ENCODE measurements at regions not wholly inside any gene's neighbourhood (a gene's known extent, or its start where the extent isn't known, plus 50 kb on each side); places are given as distances from the start of the nearest gene placed in this dataset.

DNA sequence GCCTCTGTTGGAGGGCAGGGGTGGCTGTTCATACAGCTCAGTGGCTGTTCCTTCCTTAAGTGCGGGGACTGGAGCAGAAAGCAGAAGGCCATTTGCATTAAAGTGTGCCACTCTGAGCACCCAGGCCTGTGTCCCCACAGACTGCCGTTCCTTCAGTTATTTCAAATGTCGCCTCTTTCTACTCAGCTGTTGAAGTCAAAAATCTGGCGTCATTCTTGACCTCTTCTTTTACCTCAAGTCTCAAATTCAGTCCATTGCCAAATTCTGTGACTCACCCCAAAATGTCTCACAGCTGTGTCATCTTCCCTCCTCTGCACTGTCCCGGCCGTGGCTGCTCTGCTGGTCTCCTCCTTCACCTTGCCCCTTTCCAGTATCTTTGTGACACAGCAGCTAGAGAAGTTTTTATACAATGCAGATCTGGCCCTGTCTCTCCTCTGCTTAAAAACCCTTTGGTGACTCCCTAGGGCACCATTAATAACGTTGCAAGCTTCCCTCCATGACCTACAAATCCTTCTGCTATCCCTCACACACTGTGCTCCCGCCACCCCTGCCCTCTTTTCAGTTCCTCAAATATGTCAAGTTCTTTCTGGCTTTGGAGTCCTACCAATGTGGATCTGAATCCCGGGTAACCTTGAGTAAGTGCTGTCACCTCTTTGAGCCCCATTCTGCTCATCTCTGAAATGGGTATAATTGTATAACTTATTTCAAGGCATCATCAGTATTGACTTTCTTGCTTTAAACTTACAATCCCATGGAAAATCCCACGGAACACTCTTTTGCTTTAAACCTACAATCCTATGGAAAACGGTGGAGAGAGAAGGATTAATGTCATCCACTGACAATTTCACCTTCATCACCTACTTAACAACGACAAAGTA is 98.3 kb upstream of the BOD1 start:
- TF ChIP-seq, protein P1, sequence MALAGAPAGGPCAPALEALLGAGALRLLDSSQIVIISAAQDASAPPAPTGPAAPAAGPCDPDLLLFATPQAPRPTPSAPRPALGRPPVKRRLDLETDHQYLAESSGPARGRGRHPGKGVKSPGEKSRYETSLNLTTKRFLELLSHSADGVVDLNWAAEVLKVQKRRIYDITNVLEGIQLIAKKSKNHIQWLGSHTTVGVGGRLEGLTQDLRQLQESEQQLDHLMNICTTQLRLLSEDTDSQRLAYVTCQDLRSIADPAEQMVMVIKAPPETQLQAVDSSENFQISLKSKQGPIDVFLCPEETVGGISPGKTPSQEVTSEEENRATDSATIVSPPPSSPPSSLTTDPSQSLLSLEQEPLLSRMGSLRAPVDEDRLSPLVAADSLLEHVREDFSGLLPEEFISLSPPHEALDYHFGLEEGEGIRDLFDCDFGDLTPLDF (CRISPR knock-in tag; IDR thresholded peaks at IDR 0.05), result no peak
- TF ChIP-seq, protein P2, sequence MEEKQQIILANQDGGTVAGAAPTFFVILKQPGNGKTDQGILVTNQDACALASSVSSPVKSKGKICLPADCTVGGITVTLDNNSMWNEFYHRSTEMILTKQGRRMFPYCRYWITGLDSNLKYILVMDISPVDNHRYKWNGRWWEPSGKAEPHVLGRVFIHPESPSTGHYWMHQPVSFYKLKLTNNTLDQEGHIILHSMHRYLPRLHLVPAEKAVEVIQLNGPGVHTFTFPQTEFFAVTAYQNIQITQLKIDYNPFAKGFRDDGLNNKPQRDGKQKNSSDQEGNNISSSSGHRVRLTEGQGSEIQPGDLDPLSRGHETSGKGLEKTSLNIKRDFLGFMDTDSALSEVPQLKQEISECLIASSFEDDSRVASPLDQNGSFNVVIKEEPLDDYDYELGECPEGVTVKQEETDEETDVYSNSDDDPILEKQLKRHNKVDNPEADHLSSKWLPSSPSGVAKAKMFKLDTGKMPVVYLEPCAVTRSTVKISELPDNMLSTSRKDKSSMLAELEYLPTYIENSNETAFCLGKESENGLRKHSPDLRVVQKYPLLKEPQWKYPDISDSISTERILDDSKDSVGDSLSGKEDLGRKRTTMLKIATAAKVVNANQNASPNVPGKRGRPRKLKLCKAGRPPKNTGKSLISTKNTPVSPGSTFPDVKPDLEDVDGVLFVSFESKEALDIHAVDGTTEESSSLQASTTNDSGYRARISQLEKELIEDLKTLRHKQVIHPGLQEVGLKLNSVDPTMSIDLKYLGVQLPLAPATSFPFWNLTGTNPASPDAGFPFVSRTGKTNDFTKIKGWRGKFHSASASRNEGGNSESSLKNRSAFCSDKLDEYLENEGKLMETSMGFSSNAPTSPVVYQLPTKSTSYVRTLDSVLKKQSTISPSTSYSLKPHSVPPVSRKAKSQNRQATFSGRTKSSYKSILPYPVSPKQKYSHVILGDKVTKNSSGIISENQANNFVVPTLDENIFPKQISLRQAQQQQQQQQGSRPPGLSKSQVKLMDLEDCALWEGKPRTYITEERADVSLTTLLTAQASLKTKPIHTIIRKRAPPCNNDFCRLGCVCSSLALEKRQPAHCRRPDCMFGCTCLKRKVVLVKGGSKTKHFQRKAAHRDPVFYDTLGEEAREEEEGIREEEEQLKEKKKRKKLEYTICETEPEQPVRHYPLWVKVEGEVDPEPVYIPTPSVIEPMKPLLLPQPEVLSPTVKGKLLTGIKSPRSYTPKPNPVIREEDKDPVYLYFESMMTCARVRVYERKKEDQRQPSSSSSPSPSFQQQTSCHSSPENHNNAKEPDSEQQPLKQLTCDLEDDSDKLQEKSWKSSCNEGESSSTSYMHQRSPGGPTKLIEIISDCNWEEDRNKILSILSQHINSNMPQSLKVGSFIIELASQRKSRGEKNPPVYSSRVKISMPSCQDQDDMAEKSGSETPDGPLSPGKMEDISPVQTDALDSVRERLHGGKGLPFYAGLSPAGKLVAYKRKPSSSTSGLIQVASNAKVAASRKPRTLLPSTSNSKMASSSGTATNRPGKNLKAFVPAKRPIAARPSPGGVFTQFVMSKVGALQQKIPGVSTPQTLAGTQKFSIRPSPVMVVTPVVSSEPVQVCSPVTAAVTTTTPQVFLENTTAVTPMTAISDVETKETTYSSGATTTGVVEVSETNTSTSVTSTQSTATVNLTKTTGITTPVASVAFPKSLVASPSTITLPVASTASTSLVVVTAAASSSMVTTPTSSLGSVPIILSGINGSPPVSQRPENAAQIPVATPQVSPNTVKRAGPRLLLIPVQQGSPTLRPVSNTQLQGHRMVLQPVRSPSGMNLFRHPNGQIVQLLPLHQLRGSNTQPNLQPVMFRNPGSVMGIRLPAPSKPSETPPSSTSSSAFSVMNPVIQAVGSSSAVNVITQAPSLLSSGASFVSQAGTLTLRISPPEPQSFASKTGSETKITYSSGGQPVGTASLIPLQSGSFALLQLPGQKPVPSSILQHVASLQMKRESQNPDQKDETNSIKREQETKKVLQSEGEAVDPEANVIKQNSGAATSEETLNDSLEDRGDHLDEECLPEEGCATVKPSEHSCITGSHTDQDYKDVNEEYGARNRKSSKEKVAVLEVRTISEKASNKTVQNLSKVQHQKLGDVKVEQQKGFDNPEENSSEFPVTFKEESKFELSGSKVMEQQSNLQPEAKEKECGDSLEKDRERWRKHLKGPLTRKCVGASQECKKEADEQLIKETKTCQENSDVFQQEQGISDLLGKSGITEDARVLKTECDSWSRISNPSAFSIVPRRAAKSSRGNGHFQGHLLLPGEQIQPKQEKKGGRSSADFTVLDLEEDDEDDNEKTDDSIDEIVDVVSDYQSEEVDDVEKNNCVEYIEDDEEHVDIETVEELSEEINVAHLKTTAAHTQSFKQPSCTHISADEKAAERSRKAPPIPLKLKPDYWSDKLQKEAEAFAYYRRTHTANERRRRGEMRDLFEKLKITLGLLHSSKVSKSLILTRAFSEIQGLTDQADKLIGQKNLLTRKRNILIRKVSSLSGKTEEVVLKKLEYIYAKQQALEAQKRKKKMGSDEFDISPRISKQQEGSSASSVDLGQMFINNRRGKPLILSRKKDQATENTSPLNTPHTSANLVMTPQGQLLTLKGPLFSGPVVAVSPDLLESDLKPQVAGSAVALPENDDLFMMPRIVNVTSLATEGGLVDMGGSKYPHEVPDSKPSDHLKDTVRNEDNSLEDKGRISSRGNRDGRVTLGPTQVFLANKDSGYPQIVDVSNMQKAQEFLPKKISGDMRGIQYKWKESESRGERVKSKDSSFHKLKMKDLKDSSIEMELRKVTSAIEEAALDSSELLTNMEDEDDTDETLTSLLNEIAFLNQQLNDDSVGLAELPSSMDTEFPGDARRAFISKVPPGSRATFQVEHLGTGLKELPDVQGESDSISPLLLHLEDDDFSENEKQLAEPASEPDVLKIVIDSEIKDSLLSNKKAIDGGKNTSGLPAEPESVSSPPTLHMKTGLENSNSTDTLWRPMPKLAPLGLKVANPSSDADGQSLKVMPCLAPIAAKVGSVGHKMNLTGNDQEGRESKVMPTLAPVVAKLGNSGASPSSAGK (IDR thresholded peaks at IDR 0.05), result no peak
- TF ChIP-seq, protein P3, sequence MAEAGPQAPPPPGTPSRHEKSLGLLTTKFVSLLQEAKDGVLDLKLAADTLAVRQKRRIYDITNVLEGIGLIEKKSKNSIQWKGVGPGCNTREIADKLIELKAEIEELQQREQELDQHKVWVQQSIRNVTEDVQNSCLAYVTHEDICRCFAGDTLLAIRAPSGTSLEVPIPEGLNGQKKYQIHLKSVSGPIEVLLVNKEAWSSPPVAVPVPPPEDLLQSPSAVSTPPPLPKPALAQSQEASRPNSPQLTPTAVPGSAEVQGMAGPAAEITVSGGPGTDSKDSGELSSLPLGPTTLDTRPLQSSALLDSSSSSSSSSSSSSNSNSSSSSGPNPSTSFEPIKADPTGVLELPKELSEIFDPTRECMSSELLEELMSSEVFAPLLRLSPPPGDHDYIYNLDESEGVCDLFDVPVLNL (CRISPR knock-in tag; IDR thresholded peaks at IDR 0.05; ENCODE audit: low read depth), result no peak
- TF ChIP-seq NR2C2 (CRISPR knock-in tag; IDR thresholded peaks at IDR 0.05), result no peak
- no peak; the same call in none of the 2 replicates for TF ChIP-seq NR2C2 (tag; IDR thresholded peaks at IDR 0.05)
- no peak for TF ChIP-seq TRIM28 (IDR thresholded peaks at IDR 0.05)
- TF ChIP-seq TARDBP (IDR thresholded peaks at IDR 0.05), result no peak
- TF ChIP-seq FOXK2 (conservative IDR thresholded peaks at IDR 0.05 in 1 of 2, IDR thresholded peaks at IDR 0.05 in 1 of 2; ENCODE audit: low read depth in 2 of 2), result no peak
- TF ChIP-seq, protein P4, sequence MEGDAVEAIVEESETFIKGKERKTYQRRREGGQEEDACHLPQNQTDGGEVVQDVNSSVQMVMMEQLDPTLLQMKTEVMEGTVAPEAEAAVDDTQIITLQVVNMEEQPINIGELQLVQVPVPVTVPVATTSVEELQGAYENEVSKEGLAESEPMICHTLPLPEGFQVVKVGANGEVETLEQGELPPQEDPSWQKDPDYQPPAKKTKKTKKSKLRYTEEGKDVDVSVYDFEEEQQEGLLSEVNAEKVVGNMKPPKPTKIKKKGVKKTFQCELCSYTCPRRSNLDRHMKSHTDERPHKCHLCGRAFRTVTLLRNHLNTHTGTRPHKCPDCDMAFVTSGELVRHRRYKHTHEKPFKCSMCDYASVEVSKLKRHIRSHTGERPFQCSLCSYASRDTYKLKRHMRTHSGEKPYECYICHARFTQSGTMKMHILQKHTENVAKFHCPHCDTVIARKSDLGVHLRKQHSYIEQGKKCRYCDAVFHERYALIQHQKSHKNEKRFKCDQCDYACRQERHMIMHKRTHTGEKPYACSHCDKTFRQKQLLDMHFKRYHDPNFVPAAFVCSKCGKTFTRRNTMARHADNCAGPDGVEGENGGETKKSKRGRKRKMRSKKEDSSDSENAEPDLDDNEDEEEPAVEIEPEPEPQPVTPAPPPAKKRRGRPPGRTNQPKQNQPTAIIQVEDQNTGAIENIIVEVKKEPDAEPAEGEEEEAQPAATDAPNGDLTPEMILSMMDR (IDR thresholded peaks at IDR 0.05 in 2 of 3, conservative IDR thresholded peaks at IDR 0.05 in 1 of 3; ENCODE audit: insufficient read depth in 2 of 3, low read depth in 1 of 3, low read length in 3 of 3), result no peak
- TF ChIP-seq YY1 (IDR thresholded peaks at IDR 0.05; ENCODE audit: borderline replicate concordance in 1 of 3, control insufficient read depth in 1 of 3, extremely low read depth in 1 of 3, insufficient read depth in 3 of 3, insufficient read length in 1 of 3, insufficient replicate concordance in 2 of 3, low read depth in 1 of 3, low read length in 2 of 3), result no peak
- no peak for TF ChIP-seq CBFA2T3 (IDR thresholded peaks at IDR 0.05)
- peak; percentile 90 for TF ChIP-seq JUND (IDR thresholded peaks at IDR 0.05; ENCODE audit: borderline replicate concordance, low read depth, low read length)
- TF ChIP-seq JUND (tag; IDR thresholded peaks at IDR 0.05; ENCODE audit: borderline replicate concordance, low read depth, low read length), result peak; percentile 85; the same call in 2 of the 3 replicates
- no peak for TF ChIP-seq NR1H2 (CRISPR knock-in tag; IDR thresholded peaks at IDR 0.05)

Measured in K562 (cell line).